ENCODE measurements at regions not wholly inside any gene's neighbourhood (a gene's known extent, or its start where the extent isn't known, plus 50 kb on each side); places are given as distances from the start of the nearest gene placed in this dataset.

GRCh38 chr16:5175266-5175665, 77.7 kb upstream of the EEF2KMT start:
- TF ChIP-seq CTCF (IDR thresholded peaks at IDR 0.05; ENCODE audit: low read depth, low read length, poor library complexity, severe bottlenecking): no peak
- TF ChIP-seq EZH2phosphoT487 (IDR thresholded peaks at IDR 0.05; ENCODE audit: borderline replicate concordance, low read length): no peak
